Activated CD4-positive, CD25-positive, alpha-beta regulatory T cell treated with anti-CD3 and anti-CD28 coated beads, Interleukin-2, amount 50 U/mL, for 24 hours (primary cell): ENCODE measurements at regions not wholly inside any gene's neighbourhood (a gene's known extent, or its start where the extent isn't known, plus 50 kb on each side); places are given as distances from the start of the nearest gene placed in this dataset.
"Not testable (repeated sequence)": the region's sequence is repeated elsewhere in the genome, so short reads cannot be mapped to it uniquely, and the experiment has no call there.

Experiments used
- ATAC-seq, 2 donors: fragments of 150-1000 bp; cut with Tn5 transposase; one replicate each; pipeline ENCODE4 v1.10.0; 2021; ENCODE audit warnings: mild to moderate bottlenecking in 1 of 2, moderate library complexity in 1 of 2

GRCh38 chr11:82533628-82534327 is 199.9 kb downstream of the FAM181B start:
- ATAC-seq: no peak

- no peak for ATAC-seq
Observed at GRCh38 chr11:82529936-82530335, 203.7 kb downstream of the FAM181B start.

GRCh38 chr11:82527081-82527584 is 206.5 kb downstream of the FAM181B start:
- no peak for ATAC-seq

- no peak for ATAC-seq
Observed at GRCh38 chr11:82523141-82523540, 210.5 kb downstream of the FAM181B start.

- no peak for ATAC-seq
Observed at GRCh38 chr11:82521427-82521826, 212.2 kb downstream of the FAM181B start.

- ATAC-seq: no peak
Observed at GRCh38 chr11:82507288-82507687, 226.4 kb downstream of the FAM181B start.

GRCh38 chr11:82505379-82505778 is 228.3 kb downstream of the FAM181B start:
- no peak for ATAC-seq

- not testable (repeated sequence) for ATAC-seq
Observed at GRCh38 chr11:82501174-82501573, 232.5 kb downstream of the FAM181B start.

- ATAC-seq: no peak
Observed at GRCh38 chr11:82494988-82495432, 238.7 kb downstream of the FAM181B start.

- no peak for ATAC-seq
Observed at GRCh38 chr11:82474876-82475275, 258.8 kb downstream of the FAM181B start.

GRCh38 chr11:82465481-82465880 is 268.2 kb downstream of the FAM181B start:
- no peak for ATAC-seq

- ATAC-seq: no peak
Observed at GRCh38 chr11:82462608-82463242, 270.9 kb downstream of the FAM181B start.

GRCh38 chr11:82458761-82459160 is 274.9 kb downstream of the FAM181B start:
- ATAC-seq: no peak

GRCh38 chr11:82458147-82458546 is 275.5 kb downstream of the FAM181B start:
- ATAC-seq: no peak

- ATAC-seq: no peak
Observed at GRCh38 chr11:82450996-82451395, 282.7 kb downstream of the FAM181B start.

GRCh38 chr11:82406611-82407010 is 327.1 kb downstream of the FAM181B start:
- no peak for ATAC-seq

GRCh38 chr11:82405421-82405820 is 328.2 kb downstream of the FAM181B start:
- ATAC-seq: no peak

GRCh38 chr11:82404981-82405380 is 328.7 kb downstream of the FAM181B start:
- no peak for ATAC-seq

GRCh38 chr11:82403640-82404305 is 329.9 kb downstream of the FAM181B start:
- ATAC-seq: no peak

- ATAC-seq: no peak
Observed at GRCh38 chr11:82398300-82398815, 335.3 kb downstream of the FAM181B start.

GRCh38 chr11:82396639-82397038 is 337.0 kb downstream of the FAM181B start:
- ATAC-seq: not testable (repeated sequence)

- no peak for ATAC-seq
Observed at GRCh38 chr11:82384308-82384707, 349.4 kb downstream of the FAM181B start.

- ATAC-seq: no peak
Observed at GRCh38 chr11:82373781-82374542, 359.7 kb downstream of the FAM181B start.
